ENCODE measurements at regions not wholly inside any gene's neighbourhood (a gene's known extent, or its start where the extent isn't known, plus 50 kb on each side); places are given as distances from the start of the nearest gene placed in this dataset.

DNA sequence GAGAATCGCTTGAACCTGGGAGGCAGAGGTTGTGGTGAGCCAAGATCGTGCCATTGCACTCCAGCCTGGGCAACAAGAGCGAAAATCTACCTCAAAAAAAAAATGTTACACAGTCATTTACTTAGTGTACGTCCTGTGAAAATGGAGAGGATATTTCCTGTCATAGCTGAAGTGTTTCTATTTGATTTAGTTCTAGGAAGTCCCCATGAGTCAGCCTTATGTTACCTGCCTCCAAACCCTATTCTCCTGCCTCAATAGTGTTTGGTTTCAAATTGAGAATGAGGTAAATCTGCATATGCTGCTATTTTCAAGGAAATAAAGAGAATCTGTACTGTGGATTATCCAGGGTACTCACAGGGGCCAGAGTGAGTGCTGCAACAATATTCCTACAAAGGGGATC lies 1284.5 kb upstream of the AUTS2 start:
- H3K27me3 ChIP-seq: no peaks in the 10 kb centered on the region
- H3K4me3 ChIP-seq: no peak overlapping the region
- DNase-seq (no peak), ATAC-seq (no peak), FAIRE-seq (no peak)
- TF ChIP-seq CTCF (IDR thresholded peaks at IDR 0.05): no peak
- intact Hi-C loops (cut with DNase I): no loop called here
- H3K36me3 ChIP-seq: no peaks in the 10 kb centered on the region
- H3K9me3 ChIP-seq: no peaks in the 10 kb centered on the region
- H3K4me1 ChIP-seq: no peaks in the 10 kb centered on the region
- 54 to 62% methylated on average over 4 of the region's 4 CpGs for WGBS, 2 donors
- H3K27ac ChIP-seq: no peak overlapping the region

DNA sequence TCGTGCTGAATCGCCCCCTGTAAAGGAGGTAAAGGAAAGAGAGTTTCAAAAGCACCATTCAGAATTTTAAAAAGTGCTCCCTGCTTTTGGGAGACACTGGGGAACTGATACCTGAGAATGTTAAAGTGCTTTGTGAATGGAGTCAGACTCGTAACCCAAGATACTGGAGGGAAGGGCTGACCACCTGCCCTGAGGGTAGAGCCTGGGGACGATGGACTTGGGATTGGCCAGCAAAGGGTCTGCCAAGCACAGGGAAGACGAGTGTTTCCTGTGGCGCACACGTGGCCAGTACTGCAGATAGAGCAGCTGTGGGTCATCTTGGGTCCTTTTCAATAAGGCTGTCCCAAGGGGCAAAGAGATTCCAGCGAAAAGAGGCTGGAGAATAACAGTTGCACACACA lies 1284.1 kb upstream of the AUTS2 start:
- Histone ChIP-seq H3K9me3 (no peaks in the 10 kb centered on the region), H3K27me3 (no peaks in the 10 kb centered on the region), H3K27ac (no peak overlapping the region), H3K4me3 (no peak overlapping the region), H3K4me1 (no peaks in the 10 kb centered on the region), H3K36me3 (no peaks in the 10 kb centered on the region)
- intact Hi-C loops (cut with DNase I): no loop called here
- FAIRE-seq (no peak), DNase-seq (no peak), ATAC-seq (no peak)
- no peak for TF ChIP-seq CTCF (IDR thresholded peaks at IDR 0.05)
- 38 to 53% methylated on average over 8 of the region's 8 CpGs for WGBS, 2 donors

GRCh38 chr7:68317476-68317875 lies 1280.8 kb upstream of the AUTS2 start:
- 59 to 64% methylated on average over 3 of the region's 3 CpGs for WGBS, 2 donors
- intact Hi-C loops (cut with DNase I): no loop called here
- Histone ChIP-seq H3K36me3 (no peaks in the 10 kb centered on the region), H3K4me3 (no peak overlapping the region), H3K4me1 (no peaks in the 10 kb centered on the region), H3K27me3 (no peaks in the 10 kb centered on the region), H3K9me3 (no peaks in the 10 kb centered on the region), H3K27ac (no peak overlapping the region)
- DNase-seq (no peak), ATAC-seq (no peak), FAIRE-seq (no peak)
- TF ChIP-seq CTCF (IDR thresholded peaks at IDR 0.05): no peak

- intact Hi-C loops (cut with DNase I): no loop called here
Observed at GRCh38 chr7:68319061-68319460, 1279.2 kb upstream of the AUTS2 start.

More at GRCh38 chr7:68319061-68319460, 1279.2 kb upstream of the AUTS2 start:
- Histone ChIP-seq H3K36me3 (no peaks in the 10 kb centered on the region), H3K27me3 (no peaks in the 10 kb centered on the region), H3K4me3 (no peak overlapping the region), H3K4me1 (no peaks in the 10 kb centered on the region), H3K9me3 (no peaks in the 10 kb centered on the region), H3K27ac (no peak overlapping the region)
- no peak for FAIRE-seq
- no peak for TF ChIP-seq CTCF (IDR thresholded peaks at IDR 0.05)
- DNase-seq: no peak
- ATAC-seq: no peak

Data from pancreas (tissue), 10 donors.